Limb (tissue), 2 donors: ENCODE measurements at regions not wholly inside any gene's neighbourhood (a gene's known extent, or its start where the extent isn't known, plus 50 kb on each side); places are given as distances from the start of the nearest gene placed in this dataset.
"Not testable (repeated sequence)": the region's sequence is repeated elsewhere in the genome, so short reads cannot be mapped to it uniquely, and the experiment has no call there.

Experiments
- DNase-seq, 2 donors: peaks; one replicate each; pipeline ENCODE4 v3.0.0-alpha.2; 2016; ENCODE audit errors: extremely low spot score in 2 of 2

DNA sequence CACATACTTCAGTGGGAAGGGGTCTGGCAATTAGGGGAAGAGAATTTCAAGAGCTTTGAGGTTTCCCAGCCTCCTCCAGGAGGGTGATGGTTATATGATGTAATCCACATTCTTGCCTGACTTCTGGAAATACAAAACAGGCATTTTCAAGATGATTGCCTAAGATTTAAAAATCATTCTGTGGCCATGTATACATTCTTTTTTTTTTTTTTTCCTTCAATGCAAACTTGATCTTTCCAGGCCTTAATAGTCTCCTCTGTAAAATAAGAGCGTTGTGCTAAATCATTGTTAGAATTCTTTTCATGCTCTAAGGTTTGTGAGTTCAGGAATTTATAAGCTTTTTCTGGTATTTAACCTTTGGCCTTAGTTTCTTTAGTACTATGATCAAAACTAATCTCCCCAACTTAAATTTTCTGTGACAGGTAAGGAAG is 192.3 kb upstream of the HMCN1 start:
- no peak for DNase-seq

GRCh38 chr1:185540295-185540694 is 193.9 kb upstream of the HMCN1 start:
- DNase-seq = no peak

GRCh38 chr1:185539277-185539943 is 194.8 kb upstream of the HMCN1 start:
- DNase-seq = no peak

DNA sequence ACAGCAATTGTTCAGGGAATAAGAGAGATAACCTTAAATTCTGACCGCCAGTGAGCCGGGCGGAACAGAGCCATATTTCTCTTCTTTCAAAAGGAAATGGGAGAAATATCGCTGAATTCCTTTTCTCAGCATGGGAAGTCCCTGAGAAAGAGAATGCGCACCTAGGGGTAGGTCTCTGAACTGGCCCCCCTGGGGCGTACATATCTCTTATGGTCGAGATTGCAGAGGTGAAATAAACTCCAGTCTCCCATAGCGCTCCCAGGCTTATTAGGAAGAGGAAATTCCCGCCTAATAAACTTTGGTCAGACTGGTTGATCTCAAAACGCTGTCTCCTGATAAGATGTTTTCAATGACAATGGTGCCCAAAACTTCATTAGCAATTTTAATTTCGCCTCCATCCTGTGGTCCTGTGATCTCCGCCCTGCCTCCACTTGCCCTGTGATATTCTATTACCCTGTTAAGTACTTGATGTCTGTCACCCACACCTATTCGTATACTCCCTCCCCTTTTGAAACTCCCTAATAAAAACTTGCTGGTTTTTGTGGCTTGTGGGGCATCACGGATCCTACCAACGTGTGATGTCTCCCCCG is 195.8 kb upstream of the HMCN1 start:
- DNase-seq = not testable (repeated sequence)

DNA sequence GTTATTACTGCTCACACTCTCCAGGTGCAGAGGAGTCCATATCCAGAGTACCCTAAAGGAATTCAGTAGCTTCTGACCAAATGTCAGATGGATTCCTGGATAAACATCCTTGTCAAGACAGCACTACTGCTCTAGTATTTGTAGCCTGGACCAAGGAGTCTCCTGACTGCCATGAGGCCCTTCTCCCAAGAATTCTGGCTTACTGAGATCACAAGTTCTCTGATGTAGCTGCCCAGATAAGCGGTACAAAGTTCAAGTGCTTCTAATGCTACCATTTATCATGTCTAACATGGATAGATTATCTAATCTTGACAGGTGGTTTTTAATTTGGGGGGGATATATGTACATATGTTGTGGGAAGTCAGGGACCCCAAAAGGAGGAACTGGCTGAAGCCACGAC is 196.6 kb upstream of the HMCN1 start:
- DNase-seq = no peak

DNA sequence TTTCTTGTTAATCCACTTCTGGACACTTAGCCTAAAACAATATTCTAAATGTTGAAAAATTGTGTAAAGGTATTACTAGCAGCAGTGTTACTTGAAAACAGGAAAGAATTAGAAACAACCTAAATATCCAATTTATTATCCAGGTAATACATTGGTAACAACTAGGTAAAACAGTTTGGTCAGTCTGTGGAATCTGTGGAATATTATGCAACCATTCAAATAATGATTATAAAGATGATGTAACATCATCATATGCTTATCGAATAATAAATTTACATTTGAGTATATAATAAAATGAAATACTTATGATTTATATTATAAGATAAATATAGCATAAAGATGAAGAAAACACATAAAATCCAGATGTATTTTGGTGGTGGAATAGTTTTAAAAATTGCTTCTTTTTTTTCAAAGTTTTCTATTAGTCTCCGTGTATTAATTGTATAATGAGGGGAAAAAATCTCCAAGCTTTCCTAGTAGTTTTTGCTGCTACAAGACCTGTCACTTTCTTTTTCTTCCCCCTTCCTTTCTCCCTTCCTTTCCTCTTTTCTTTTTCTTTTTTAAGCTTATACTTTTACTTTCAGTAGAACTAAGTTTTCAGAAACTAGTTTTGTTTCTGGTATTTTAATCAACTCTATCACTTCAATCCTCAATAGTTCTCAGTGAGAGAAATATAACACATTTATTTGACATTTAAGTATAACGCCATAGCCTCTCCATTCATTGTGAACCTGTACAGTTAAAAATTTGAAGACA is 197.8 kb upstream of the HMCN1 start:
- DNase-seq = no peak

- DNase-seq = no peak
Measured at GRCh38 chr1:185535621-185536020, 198.6 kb upstream of the HMCN1 start.

DNA sequence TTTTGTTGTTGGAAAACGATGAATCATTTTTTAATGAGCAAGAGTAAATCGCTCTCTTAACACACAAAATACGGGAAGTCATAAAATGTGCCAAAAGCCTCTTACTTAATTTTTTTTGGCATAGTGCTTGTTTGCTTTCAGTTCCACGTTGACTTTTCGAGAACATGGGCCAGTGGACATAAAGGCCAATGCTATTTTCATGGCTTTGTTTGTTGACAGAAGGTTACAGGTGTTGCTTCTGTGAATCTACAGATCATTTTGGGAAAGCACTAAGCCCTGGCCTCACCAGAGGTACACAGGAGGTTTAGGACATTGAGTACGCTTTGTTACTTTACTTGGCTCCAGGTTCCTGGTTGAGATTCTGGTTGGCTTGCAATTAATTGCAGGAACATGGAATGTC is 199.4 kb upstream of the HMCN1 start:
- no peak for DNase-seq

DNA sequence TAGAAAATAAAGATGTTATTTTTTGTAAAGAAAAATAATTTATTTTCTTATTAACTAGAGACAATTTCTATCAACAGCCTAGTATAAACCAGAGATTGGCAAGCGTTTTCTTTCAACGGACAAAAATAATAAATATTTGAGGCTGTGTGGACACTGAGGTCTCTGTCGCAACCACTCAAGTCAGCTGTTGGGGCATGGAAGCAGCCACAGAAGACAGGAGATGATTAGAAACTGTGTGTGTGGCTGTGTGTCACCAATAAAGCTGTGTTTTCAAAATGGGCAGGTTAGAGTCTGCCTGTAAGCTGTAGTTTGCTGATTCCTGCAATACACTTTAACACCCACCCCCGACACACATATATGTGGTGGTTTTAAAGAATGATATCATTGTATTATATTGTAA is 200.6 kb upstream of the HMCN1 start:
- DNase-seq = no peak

DNA sequence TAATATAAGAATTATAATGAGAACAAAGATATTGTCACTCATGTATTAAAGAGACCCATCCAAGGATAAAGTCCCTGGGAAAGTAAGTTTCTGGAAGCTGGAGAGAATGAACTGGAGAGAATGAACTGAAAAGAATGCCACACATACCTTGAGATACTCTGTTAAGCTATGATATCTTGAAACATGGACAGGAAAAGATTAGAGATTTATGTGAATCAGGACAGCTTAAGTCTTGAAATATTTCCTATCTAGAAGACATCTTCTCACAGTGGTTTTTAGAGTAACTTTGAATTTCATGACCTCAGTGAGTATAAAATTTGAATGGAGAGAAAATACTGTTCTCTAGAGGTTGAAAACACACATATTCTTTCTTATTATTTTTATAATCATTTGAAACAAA is 201.3 kb upstream of the HMCN1 start:
- no peak for DNase-seq

DNA sequence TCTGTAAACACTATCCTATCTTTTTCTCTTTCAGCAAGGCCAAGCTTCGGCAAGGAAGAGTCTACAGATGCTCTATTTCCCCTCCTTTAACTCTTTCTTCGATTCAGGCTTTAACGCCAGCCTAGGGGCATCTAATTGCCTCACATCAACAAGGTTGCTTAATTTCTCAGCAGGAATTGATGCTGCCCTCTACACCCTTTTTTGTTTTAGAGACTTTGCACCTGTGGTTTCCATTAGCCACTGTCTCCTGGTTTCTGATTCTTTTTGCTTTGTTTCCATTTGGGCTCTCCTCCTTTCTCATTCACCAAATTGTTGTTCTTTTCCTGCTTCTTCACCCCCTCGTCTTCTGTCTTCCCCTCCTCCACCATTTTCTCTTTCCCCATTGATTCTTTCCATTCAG is 202.4 kb upstream of the HMCN1 start:
- DNase-seq = no peak

DNA sequence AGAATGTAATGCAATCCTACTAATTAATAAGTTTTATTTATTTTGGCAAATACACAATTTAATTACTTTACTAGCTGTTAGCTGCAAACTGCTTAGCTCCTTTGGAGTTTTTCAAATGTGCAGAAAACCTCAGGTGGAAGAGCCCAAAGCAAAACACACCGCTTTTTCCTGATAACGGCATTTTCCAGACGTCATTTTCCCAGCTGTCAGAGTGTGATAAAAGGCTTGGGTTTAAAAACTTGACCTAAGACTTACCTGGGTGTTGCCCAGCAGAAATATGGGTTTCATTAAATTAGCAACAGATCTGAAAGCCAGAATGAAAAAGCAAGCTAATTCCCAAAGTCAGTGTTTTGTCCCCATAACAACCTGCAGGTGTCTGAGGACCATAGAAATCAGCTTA is 204.0 kb upstream of the HMCN1 start:
- DNase-seq = no peak

- no peak for DNase-seq
Measured at GRCh38 chr1:185529673-185530072, 204.5 kb upstream of the HMCN1 start.

GRCh38 chr1:185528084-185528676 is 206.0 kb upstream of the HMCN1 start:
- no peak for DNase-seq

GRCh38 chr1:185526344-185527307 is 207.6 kb upstream of the HMCN1 start:
- DNase-seq = no peak

GRCh38 chr1:185520188-185520920 is 203.3 kb upstream of the IVNS1ABP start:
- no peak for DNase-seq

- no peak for DNase-seq
Measured at GRCh38 chr1:185517808-185518419, 200.9 kb upstream of the IVNS1ABP start.

DNA sequence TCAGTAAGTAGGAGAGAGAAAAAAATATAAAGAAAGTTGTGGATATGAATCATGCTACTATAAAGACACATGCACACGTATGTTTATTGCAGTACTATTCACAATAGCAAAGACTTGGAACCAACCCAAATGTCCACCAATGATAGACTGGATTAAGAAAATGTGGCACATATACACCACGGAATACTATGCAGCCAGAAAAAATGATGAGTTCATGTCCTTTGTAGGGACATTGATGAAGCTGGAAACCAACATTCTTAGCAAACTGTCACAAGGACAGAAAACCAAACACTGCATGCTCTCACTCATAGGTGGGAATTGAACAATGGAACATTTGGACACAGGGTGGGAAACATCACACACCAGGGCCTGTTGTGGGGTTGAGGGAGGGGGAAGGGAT is 200.3 kb upstream of the IVNS1ABP start:
- DNase-seq = not testable (repeated sequence)

- no peak for DNase-seq
Measured at GRCh38 chr1:185515696-185516095, 198.7 kb upstream of the IVNS1ABP start.

- no peak for DNase-seq
Measured at GRCh38 chr1:185514311-185514710, 197.3 kb upstream of the IVNS1ABP start.
